GM19043 (cell line): ENCODE measurements at regions not wholly inside any gene's neighbourhood (a gene's known extent, or its start where the extent isn't known, plus 50 kb on each side); places are given as distances from the start of the nearest gene placed in this dataset.
"Not testable (repeated sequence)": the region's sequence is repeated elsewhere in the genome, so short reads cannot be mapped to it uniquely, and the experiment has no call there.

Source experiments
- ATAC-seq: cut with Tn5 transposase; IDR thresholded peaks from one replicate; pipeline ENCODE4 v1.9.1; 2021; ENCODE audit warnings: low read depth; ENCODE audit not compliant: unreplicated experiment

GRCh38 chr5:74465724-74466123 lies 174.8 kb downstream of the ENC1 start:
- no peak for ATAC-seq

- no peak for ATAC-seq
Measured at GRCh38 chr5:74464512-74465209, 175.9 kb downstream of the ENC1 start.

- ATAC-seq: no peak
Measured at GRCh38 chr5:74462356-74462755, 178.2 kb downstream of the ENC1 start.

DNA sequence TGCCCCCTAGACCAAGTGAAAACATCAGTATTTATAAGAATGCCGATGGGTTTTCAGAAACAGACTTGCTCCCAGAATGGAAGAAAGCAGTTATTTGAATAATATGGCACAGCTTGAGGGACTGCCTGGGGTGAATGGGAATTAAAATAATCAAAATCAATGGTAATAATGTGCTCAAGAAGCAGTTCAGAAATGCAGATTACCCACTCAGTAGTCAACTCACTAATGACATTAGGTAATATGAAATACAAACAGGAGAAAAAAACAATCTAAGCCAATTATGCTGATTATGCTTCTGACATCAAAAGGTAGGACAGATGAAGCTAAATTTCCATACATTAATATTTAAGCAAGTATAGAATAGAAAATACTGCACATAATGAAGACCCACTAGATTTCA lies 179.3 kb downstream of the ENC1 start:
- ATAC-seq: no peak

DNA sequence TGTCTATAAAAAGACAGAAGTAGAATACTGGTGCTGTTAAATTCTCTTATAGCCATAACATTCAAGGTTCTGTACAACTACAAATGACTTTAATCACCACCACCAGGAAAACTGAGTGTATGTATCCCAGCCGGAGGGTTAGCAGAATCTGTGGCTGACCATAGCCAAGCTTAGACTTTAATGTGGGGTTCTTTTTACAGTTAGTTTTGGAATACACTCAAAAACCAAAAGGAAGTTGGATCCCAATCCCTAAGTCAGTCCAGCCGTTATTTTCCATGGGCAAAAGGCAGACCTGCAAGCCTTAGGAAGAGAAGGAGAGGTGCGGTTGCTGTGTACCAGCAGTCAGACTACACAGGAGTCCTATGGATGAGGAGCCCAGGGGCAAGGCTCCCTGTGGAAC lies 179.8 kb downstream of the ENC1 start:
- no peak for ATAC-seq

DNA sequence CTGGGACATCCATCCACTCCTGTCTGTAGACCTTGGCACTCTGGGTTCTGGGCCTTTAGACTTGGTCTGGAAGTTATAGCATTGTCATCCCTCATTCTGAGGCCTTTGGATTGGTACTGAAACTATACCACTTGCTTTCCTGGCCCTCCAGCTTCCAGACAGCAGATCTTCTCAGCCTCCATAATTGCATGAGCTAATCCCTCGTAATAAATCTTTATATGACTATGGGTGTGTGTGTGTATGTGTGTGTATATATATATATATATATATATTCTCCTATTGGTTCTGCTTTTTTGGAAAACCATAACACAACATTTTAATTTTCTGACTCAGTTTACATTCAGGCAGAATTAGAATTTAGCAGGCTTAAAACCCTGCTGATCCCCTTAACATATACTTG lies 180.5 kb downstream of the ENC1 start:
- no peak for ATAC-seq

DNA sequence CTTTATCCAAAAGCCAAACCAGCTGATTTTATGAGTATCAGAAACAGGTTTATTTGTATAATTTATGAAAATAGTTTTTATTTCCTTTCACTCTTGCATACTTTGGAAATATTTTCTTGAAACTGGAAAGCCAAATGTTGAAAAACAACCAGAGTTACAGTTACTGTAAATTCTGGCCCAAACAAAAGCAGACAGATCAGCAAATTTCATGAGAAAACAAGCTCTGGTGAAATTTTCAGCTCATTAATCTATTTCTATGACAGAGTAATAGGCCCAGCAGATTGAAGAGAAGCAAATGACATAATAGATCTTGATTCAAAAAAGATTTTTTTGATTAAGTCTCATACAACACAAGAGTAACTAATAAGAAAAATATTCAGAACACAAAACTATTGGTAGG lies 182.7 kb downstream of the ENC1 start:
- no peak for ATAC-seq

DNA sequence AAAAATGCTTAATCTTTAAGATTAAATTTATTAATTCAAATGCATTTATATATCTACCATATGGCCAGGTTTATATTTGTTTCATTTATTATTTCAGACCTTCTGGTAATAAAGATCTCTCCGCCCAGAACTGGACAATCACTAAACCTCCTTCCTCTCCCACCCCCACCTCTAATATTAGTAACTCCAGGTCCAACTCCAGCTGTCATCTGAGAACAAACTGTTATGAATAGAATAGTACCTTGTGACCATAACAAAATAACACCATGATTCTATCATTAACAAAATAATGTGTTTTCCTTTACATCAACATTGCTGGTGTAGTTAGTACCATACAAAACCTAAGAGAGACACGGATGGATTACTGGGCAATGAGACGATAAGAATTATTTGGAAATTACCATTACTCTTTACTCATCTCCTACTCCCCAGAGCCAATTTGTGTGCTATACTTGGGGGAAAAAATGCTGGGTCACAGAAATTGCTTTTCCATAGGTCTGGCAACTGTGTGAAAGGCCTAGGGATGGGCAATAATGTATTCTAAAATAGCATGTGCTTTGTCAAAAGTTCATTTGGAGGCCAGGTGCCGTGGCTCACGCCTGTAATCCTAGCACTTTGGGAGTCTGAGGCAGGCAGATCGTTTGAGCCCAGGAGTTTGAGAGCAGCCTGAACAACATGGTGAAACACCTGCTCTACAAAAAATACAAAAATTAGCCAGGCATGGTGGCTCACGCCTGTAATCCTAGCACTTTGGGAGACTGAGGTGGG lies 186.1 kb downstream of the ENC1 start:
- ATAC-seq: no peak

GRCh38 chr5:74452856-74453255 lies 187.7 kb downstream of the ENC1 start:
- no peak for ATAC-seq

DNA sequence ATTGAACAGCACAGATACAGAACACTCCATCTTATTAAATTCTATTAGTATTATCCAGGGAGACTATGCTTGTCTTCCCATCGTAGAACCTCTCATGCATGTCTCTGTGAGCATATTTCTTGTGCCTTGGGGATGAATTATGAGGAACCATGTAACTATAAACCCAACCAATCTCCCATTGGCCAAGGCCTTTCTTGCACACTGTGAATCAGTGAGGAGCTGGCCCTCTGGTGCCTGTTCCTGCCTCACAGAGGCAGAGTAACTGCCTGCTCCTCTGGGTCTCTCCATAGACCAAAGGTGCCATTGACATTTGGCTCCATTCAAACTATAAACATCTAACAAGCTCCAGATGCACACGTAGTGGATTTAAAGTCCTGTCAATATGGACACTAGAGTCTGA lies 190.4 kb downstream of the ENC1 start:
- no peak for ATAC-seq

GRCh38 chr5:74446725-74447241 lies 193.7 kb downstream of the ENC1 start:
- ATAC-seq: no peak

DNA sequence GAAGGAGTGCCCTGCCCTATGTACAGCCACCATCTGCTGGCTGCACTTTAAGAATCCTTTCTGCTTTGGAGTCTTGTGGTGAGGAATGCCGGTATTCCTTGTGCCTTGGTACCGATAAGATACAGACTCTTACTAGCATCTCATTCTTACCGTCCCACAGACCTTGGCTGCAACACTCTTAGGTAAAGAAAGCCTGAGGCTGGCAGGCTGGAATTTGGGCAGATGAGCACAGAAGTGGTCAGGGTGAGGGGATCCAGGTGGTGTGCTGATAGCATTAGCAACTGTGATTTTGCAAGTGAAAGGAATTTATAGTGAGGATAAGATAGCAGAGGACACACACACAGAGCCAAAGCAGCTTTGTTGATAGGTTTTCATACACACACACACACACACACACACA lies 198.1 kb downstream of the ENC1 start:
- ATAC-seq: no peak

GRCh38 chr5:74441616-74442015 lies 198.9 kb downstream of the ENC1 start:
- ATAC-seq: no peak

GRCh38 chr5:74440341-74440740 lies 200.2 kb downstream of the ENC1 start:
- no peak for ATAC-seq

DNA sequence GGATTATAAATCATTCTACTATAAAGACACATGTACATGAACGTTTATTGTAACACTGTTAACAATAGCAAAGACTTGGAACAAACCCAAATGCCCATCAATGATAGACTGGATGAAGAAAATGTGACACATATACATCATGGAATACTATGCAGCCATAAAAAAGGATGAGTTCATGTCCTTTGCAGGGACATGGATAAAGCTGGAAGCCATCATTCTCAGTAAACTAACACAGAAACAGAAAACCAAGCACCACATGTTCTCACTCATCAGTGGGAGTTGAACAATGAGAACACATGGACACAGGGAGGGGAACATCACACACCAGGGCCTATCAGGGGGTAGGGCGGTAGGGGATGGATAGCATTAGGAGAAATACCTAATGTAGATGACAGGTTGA lies 202.7 kb downstream of the ENC1 start:
- not testable (repeated sequence) for ATAC-seq

GRCh38 chr5:74433896-74434829 lies 206.4 kb downstream of the ENC1 start:
- ATAC-seq: no peak

GRCh38 chr5:74433255-74433895 lies 207.2 kb downstream of the ENC1 start:
- ATAC-seq: no peak

GRCh38 chr5:74432721-74433120 lies 207.8 kb downstream of the ENC1 start:
- ATAC-seq: no peak

DNA sequence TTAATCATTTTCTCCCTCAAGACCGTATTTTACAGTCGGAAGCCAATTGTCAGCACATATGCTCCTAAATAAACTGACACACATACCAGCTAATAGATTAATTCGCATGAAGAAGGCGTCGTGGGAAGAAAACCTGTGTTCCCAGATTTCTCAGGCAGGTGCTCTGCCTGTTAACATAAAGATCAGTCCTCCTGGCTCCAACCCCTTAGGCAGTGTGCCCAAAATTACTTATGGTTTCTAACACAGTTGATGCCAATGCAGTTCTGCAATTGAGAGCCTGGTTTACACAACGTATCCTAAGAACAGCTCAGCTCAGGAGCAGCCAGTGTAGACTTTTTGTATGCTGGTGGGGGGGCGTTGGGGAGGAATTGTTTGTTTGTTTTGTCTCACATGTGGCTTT lies 208.3 kb downstream of the ENC1 start:
- no peak for ATAC-seq

DNA sequence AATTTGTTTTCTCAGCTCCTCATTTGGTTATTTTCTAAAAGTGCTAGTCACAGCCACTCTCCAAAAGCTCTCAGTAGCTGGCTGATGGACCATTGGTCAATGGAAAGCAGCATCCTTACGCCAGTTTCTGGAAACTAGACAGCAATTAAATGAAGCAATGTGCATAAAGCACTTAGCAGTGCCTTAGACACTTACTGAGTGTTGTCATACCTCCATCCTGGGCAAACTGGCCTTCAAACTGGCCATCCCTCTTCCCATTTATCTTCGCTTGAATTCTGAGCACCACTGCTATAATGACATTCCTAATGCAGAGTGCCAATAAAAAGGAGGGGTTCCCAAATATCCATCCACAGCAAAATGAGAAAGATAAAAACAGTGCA lies 209.2 kb downstream of the ENC1 start:
- no peak for ATAC-seq
